ENCODE measurements at regions not wholly inside any gene's neighbourhood (a gene's known extent, or its start where the extent isn't known, plus 50 kb on each side); places are given as distances from the start of the nearest gene placed in this dataset.
"Not testable (repeated sequence)": the region's sequence is repeated elsewhere in the genome, so short reads cannot be mapped to it uniquely, and the experiment has no call there.

DNA sequence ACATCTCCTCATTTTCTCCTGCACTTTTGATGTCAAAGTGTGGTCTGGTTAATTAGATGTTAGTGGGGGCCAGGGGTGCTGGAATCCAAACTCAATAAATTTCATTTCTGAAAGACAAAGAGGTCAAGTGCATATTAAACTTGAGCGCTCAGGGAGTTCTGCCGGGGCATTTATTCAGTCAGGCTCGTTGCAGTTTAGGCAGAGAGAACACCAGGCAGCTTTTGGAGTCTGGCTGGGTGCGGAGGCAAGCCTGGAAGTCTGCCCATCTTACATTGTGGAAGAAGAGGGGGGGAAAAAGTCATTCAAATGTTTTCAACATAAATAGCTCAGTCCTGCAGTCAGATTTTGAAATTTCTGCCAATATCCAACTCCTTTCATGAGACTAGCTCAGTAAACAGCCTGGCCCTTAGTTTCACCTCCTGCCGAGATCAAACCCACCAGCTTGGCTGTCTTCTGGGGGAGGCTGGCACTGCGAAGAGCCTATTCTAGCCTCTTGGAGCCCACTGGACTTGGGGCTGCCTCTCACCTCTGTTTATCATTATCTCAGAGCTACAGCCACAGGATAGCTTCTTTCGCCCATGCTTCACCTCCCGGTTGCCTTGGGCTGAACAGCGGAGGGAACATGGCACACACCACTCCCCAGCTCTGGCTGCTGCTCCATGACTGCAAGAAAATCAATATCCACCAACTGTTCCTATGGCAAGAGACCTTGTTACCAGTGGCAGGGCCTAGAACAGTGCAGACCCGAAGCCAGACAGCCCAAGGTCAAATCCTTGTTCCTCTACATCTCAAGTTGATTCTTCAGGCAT lies 177.4 kb upstream of the CDH5 start:
- Mint-ChIP-seq H3K9me3 (peaks cover 2% of the 10 kb centered on the region), H3K27ac (no peak overlapping the region), H3K4me1 (no peaks in the 10 kb centered on the region), H3K4me3 (no peak overlapping the region), H3K27me3 (peaks cover 11% of the 10 kb centered on the region), H3K36me3 (no peaks in the 10 kb centered on the region)
- ATAC-seq (ENCODE audit: low read depth) (no peak), DNase-seq (ENCODE audit: low spot score in 2 of 2) (no peak)

DNA sequence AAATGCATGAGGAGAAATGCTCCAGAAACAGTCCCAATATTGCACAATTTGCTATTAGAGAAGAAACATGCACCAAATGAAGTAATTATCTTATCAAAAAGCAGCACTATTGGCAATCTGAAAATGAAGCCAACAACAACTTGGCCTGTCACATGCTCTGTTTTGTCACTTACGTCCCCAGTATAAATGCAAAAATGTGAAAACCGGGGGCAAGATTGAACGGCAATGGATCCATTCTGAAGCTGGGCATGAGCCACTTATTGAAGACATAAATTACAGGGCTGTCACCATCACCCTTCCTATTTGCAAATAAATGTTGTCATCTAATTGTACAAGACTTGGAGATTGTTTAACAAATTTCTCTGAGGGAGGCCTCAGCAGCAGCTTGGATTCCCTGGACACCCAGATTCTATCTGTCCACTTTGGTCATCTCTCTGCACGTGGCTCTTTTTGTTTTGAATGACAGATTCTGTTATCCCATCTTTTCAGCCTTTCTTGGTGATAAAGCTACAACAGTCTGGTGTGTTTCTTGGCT lies 180.2 kb upstream of the CDH5 start:
- H3K4me1 Mint-ChIP-seq: no peaks in the 10 kb centered on the region
- no peak for ATAC-seq (ENCODE audit: low read depth)
- no peak overlapping the region for H3K4me3 Mint-ChIP-seq
- no peaks in the 10 kb centered on the region for H3K36me3 Mint-ChIP-seq
- H3K9me3 Mint-ChIP-seq: peaks cover 2% of the 10 kb centered on the region
- DNase-seq (ENCODE audit: low spot score in 2 of 2): no peak
- H3K27me3 Mint-ChIP-seq: peaks cover 10% of the 10 kb centered on the region
- H3K27ac Mint-ChIP-seq: no peak overlapping the region

DNA sequence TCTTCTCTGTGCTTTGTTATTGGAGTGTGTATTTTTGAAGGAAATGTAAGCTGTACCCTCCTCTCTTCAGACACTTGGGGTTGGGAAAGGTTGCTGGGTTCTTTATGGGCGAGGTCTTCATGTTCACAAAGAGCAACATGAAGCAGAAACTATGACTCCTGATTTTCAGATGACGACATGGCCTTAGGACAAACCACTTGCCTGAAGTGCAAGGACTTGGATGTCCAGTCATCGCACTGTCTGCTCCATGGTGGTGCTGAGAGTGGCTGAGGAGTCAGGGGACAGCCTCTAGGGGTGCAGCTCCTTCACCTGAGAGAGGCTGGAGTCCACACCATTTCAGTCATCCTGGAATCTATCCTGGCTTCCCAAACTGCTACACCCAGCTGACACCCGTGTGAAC lies 183.9 kb upstream of the CDH5 start:
- Mint-ChIP-seq H3K4me1 (no peaks in the 10 kb centered on the region), H3K4me3 (no peak overlapping the region), H3K36me3 (peaks cover 3% of the 10 kb centered on the region), H3K27me3 (peaks cover 4% of the 10 kb centered on the region), H3K27ac (no peak overlapping the region), H3K9me3 (peaks cover 3% of the 10 kb centered on the region)
- DNase-seq (ENCODE audit: low spot score in 2 of 2) (no peak), ATAC-seq (ENCODE audit: low read depth) (no peak)

DNA sequence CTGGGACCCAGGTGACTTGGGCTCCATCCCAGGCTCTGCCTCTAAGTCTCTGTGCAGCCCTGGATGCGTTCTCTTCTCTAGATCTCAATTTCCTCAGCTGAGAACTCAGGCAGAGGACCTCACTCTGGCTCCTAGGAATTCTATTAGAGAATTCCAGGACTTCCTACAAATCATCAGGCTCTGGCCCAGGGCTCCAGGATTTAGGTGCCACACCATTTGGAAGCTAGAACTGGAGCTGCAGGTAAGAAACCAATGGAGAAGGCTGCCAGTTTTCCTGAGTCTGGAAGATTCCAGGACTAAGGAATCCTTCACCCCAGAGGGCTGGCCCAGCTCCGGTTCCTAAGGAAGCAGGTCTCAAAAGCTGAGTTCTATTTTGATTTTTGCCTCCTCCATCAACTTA lies 189.8 kb upstream of the CDH5 start:
- H3K4me3 Mint-ChIP-seq: no peak overlapping the region
- DNase-seq (ENCODE audit: low spot score in 2 of 2) (no peak), ATAC-seq (ENCODE audit: low read depth) (no peak)
- H3K27me3 Mint-ChIP-seq: peaks cover 2% of the 10 kb centered on the region
- no peak overlapping the region for H3K27ac Mint-ChIP-seq
- peaks cover 3% of the 10 kb centered on the region for H3K36me3 Mint-ChIP-seq
- H3K4me1 Mint-ChIP-seq: no peaks in the 10 kb centered on the region
- peaks cover 3% of the 10 kb centered on the region for H3K9me3 Mint-ChIP-seq

DNA sequence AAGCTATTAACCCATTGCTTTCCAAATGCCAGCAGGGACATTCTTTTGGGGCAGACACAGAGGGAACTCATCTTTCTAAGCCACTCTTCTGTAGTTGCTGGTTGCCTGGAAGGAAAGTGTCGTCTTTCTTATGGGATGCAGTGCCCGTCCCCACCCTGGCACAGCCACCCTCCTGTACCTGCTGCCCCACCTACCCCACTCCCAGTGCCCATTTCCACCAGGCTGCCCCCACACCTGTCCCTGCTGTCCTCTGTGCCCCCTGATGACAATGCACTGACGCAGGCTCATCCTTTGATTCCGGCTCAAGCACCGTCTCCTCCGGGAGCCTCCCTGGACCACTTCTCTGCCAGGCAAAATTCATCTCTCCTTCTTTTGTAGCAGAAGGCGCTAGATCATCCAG lies 190.4 kb upstream of the CDH5 start:
- ATAC-seq (ENCODE audit: low read depth) (no peak), DNase-seq (ENCODE audit: low spot score in 2 of 2) (no peak)
- H3K27ac Mint-ChIP-seq: no peak overlapping the region
- H3K4me3 Mint-ChIP-seq: no peak overlapping the region
- H3K27me3 Mint-ChIP-seq: peaks cover 2% of the 10 kb centered on the region
- peaks cover 3% of the 10 kb centered on the region for H3K9me3 Mint-ChIP-seq
- no peaks in the 10 kb centered on the region for H3K4me1 Mint-ChIP-seq
- peaks cover 3% of the 10 kb centered on the region for H3K36me3 Mint-ChIP-seq

DNA sequence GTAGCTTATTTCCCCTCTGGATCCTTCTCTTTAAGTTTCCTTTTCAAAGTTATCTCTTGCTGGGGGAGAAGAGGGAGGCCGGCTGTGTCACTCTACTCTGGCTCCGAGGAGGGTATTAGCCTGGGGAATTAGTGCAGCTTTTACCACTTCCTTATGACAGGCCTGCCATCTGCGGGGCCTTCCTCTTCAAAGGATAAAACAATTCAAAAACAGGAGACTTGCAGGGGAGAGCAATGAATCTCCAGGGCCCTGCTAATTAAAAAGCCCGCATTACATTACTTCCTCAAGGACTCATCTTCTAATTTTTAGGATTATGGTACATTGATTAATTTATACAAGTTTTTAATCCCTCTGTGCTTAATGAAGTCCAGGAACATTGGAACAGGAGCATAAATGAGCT lies 190.9 kb upstream of the CDH5 start:
- Mint-ChIP-seq H3K9me3 (peaks cover 3% of the 10 kb centered on the region), H3K27me3 (peaks cover 2% of the 10 kb centered on the region), H3K27ac (no peak overlapping the region), H3K4me1 (no peaks in the 10 kb centered on the region), H3K36me3 (peaks cover 3% of the 10 kb centered on the region), H3K4me3 (no peak overlapping the region)
- ATAC-seq (ENCODE audit: low read depth) (no peak), DNase-seq (ENCODE audit: low spot score in 2 of 2) (no peak)

DNA sequence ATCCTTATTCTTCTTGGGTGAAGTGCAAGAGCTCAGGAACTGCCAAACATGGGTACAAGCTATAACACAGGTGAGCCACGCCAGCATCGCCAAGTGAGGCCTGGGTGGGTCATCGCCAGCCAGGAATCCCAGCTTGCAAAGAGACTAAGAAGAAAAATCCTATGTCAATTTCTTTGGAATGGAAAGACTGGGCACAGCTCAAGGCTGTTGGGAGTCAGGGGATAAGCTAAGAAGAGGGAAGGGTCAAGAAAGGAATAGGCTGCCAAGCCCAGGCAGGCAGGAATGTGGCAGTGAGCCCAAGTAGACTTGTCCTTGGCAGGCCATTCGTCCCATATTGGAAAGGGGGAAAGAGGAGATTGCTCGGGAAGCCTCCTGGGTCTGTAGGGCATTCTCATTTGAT lies 191.4 kb upstream of the CDH5 start:
- Mint-ChIP-seq H3K27me3 (peaks cover 2% of the 10 kb centered on the region), H3K27ac (no peak overlapping the region), H3K9me3 (peaks cover under 1% of the 10 kb centered on the region), H3K4me1 (no peaks in the 10 kb centered on the region), H3K36me3 (peaks cover under 1% of the 10 kb centered on the region), H3K4me3 (no peak overlapping the region)
- no peak for DNase-seq (ENCODE audit: low spot score in 2 of 2)
- ATAC-seq (ENCODE audit: low read depth): no peak

DNA sequence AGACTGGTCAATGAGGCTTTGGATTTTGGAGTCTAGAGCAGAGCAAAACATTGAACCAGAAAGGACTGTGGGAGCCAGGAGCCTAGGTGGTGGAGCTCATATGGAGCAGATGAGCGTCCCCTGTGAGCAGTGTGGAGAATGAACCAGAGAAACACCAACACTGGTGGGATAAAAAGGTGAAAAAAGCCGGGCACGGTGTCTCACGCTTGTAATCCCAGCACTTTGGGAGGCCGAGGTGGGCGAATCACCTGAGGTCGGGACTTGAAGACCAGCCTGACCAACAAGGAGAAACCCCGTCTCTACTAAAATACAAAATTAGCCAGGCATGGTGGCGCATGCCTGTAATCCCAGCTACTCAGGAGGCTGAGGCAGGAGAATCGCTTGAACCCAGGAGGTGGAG lies 192.7 kb upstream of the CDH5 start:
- H3K4me1 Mint-ChIP-seq, H3K4me3 Mint-ChIP-seq, H3K9me3 Mint-ChIP-seq: not testable (repeated sequence)

DNA sequence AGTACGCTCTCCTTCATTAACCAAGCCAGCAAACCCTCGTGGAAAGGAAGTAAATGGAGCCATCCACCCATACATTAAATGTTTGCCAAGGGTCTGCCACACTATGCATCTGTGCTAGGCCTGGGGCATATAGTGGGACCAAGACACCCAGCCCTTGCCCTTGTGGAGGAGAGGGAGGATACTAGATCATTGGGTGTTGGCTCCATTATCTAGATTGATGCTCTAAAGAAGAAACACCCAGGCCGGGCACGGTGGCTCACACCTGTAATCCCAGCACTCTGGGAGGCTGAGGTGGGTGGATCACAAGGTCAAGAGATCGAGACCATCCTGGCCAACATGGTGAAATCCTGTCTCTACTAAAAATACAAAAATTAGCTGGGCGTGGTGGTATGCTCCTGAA lies 193.3 kb upstream of the CDH5 start:
- H3K27ac Mint-ChIP-seq: not testable (repeated sequence)

More for the DNA sequence above, 192.7 kb upstream of the CDH5 start:
- H3K27ac Mint-ChIP-seq; H3K27me3 Mint-ChIP-seq; ATAC-seq (ENCODE audit: low read depth); H3K36me3 Mint-ChIP-seq; DNase-seq (ENCODE audit: low spot score in 2 of 2): not testable (repeated sequence)

DNA sequence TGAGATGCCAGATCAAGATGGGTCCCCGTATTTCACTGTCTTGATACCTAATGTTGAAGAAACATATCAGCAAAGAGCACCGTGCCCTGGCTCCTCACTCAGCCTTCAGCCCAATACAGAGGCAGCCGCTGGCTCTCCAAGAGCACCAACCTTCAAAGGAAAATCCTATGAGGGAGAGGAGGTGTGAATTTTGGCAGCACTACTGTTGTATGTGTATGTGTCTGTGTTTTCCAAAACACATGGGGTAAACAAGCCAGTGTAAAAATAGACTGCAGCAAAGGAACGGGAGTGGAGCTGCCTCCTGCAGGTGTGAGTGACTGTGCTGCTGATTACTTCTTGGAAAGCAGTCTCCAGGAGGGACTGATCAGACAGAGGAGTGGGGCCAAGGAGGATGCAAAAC lies 194.0 kb upstream of the CDH5 start:
- Mint-ChIP-seq H3K4me1 (no peaks in the 10 kb centered on the region), H3K27ac (no peak overlapping the region), H3K9me3 (no peaks in the 10 kb centered on the region), H3K27me3 (peaks cover 2% of the 10 kb centered on the region), H3K36me3 (no peaks in the 10 kb centered on the region), H3K4me3 (no peak overlapping the region)
- no peak for ATAC-seq (ENCODE audit: low read depth)
- DNase-seq (ENCODE audit: low spot score in 2 of 2): no peak

More for the DNA sequence above, 193.3 kb upstream of the CDH5 start:
- not testable (repeated sequence) for H3K27me3 Mint-ChIP-seq; H3K36me3 Mint-ChIP-seq; H3K9me3 Mint-ChIP-seq; H3K4me3 Mint-ChIP-seq; H3K4me1 Mint-ChIP-seq; ATAC-seq (ENCODE audit: low read depth); DNase-seq (ENCODE audit: low spot score in 2 of 2)

DNA sequence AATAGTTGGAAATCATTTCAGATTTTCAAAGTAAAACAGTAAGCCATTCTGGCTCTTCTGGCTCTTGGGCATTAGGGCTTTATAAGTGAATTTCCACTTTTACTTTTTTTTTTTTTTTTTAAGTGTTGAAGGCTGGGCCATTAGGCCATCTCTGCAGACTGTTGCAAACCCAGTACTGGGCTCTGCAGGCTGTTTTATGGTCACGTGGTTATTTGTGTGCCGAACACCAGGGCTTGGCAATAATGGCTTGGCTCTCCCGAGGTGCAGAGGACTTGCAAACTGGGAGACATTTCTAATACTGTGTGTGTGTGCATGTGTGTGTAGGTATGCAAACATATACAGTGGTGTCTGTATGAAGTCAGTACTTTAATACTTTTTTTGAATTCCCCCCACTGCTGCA lies 194.9 kb upstream of the CDH5 start:
- ATAC-seq (ENCODE audit: low read depth): no peak
- H3K27me3 Mint-ChIP-seq: peaks cover 5% of the 10 kb centered on the region
- H3K36me3 Mint-ChIP-seq: no peaks in the 10 kb centered on the region
- H3K9me3 Mint-ChIP-seq: no peaks in the 10 kb centered on the region
- no peak overlapping the region for H3K27ac Mint-ChIP-seq
- H3K4me3 Mint-ChIP-seq: no peak overlapping the region
- H3K4me1 Mint-ChIP-seq: no peaks in the 10 kb centered on the region
- no peak for DNase-seq (ENCODE audit: low spot score in 2 of 2)

DNA sequence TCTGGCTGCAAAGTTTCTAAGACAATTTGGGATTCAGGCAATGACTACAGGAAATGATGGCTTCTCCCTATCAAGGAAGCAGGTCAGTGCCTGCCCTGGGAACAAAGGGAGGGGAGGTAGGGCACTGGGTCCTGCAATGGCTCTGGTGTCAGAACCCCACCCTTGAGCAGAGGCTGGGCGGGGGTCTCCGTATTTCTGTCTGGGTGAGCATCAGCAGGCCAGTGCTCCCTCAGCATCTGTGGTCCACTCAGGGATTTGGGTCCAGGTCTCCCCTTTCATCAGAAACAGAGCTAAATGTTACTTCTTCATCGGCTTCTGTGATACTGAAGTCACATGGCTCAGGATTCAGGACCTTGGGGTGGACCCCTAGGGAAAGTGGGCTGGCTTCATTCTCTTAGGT lies 195.5 kb upstream of the CDH5 start:
- Mint-ChIP-seq H3K4me3 (no peak overlapping the region), H3K9me3 (no peaks in the 10 kb centered on the region), H3K27ac (no peak overlapping the region), H3K36me3 (no peaks in the 10 kb centered on the region), H3K27me3 (peaks cover 5% of the 10 kb centered on the region), H3K4me1 (no peaks in the 10 kb centered on the region)
- DNase-seq (ENCODE audit: low spot score in 2 of 2) (no peak), ATAC-seq (ENCODE audit: low read depth) (no peak)

DNA sequence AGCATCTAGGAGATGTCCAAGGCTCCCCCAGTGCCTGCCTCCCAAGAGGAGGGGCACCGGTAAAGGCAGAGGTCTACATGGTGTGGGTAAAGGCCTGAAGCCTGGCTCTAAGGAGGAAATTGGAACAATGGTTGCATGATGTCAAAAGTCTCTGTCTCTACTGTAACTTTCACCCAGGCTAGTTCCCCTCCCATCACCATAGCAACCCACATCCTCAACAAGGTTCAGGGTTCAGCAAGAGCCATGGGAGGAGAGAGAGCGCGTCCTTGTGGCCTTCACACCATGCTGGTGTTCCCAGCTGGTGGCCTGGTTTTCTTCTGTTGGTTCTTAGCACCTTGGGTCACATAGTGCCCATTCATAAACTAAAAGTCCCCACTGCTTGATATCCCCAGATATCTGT lies 196.7 kb upstream of the CDH5 start:
- H3K4me3 Mint-ChIP-seq: no peak overlapping the region
- H3K27me3 Mint-ChIP-seq: peaks cover 5% of the 10 kb centered on the region
- H3K36me3 Mint-ChIP-seq: no peaks in the 10 kb centered on the region
- no peak for ATAC-seq (ENCODE audit: low read depth)
- no peaks in the 10 kb centered on the region for H3K9me3 Mint-ChIP-seq
- H3K27ac Mint-ChIP-seq: no peak overlapping the region
- H3K4me1 Mint-ChIP-seq: no peaks in the 10 kb centered on the region
- DNase-seq (ENCODE audit: low spot score in 2 of 2): no peak

DNA sequence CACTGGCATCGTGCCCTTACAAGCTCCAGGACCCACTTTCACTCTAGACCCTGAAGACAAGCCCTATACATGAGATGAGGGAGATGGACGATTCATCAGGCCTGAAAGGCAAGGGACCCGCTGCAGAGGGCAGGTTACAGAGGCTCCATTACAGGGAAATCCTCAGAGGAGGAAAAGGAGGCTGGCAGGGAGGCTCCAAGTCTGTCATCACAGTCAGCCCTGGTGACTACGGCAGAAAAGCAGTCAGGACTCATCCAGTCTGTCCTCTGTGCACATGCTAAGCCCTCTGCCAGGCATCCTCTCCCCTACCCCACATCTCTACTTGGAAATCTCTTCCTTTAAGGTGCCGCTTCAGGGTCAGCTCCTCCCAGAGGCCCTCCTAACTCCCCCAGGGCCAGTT lies 197.7 kb upstream of the CDH5 start:
- ATAC-seq (ENCODE audit: low read depth): no peak
- no peaks in the 10 kb centered on the region for H3K36me3 Mint-ChIP-seq
- H3K27ac Mint-ChIP-seq: no peak overlapping the region
- H3K4me3 Mint-ChIP-seq: no peak overlapping the region
- no peaks in the 10 kb centered on the region for H3K9me3 Mint-ChIP-seq
- H3K27me3 Mint-ChIP-seq: peaks cover 2% of the 10 kb centered on the region
- no peaks in the 10 kb centered on the region for H3K4me1 Mint-ChIP-seq
- DNase-seq (ENCODE audit: low spot score in 2 of 2): no peak
